Lower leg skin (tissue), 3 donors: ENCODE measurements at regions not wholly inside any gene's neighbourhood (a gene's known extent, or its start where the extent isn't known, plus 50 kb on each side); places are given as distances from the start of the nearest gene placed in this dataset.

Source experiments
- POLR2A ChIP-seq, 2 donors: fragments of 450-650 bp; IDR thresholded peaks; one replicate each; pipeline ENCODE4 v1.6.1; 2016 to 2017; ENCODE audit warnings: antibody characterized with exemption in 2 of 2, mild to moderate bottlenecking in 1 of 2, moderate library complexity in 1 of 2
- TF ChIP-seq, protein P1 (sequence below), 3 donors: fragments of 450-650 bp; IDR thresholded peaks; one replicate each; pipeline ENCODE4 v1.5.1; 2016; ENCODE audit warnings: antibody characterized with exemption in 3 of 3, mild to moderate bottlenecking in 3 of 3, moderate library complexity in 2 of 3

GRCh38 chr10:3439183-3439582 lies 266.6 kb upstream of the PITRM1 start:
- TF ChIP-seq, protein P1, sequence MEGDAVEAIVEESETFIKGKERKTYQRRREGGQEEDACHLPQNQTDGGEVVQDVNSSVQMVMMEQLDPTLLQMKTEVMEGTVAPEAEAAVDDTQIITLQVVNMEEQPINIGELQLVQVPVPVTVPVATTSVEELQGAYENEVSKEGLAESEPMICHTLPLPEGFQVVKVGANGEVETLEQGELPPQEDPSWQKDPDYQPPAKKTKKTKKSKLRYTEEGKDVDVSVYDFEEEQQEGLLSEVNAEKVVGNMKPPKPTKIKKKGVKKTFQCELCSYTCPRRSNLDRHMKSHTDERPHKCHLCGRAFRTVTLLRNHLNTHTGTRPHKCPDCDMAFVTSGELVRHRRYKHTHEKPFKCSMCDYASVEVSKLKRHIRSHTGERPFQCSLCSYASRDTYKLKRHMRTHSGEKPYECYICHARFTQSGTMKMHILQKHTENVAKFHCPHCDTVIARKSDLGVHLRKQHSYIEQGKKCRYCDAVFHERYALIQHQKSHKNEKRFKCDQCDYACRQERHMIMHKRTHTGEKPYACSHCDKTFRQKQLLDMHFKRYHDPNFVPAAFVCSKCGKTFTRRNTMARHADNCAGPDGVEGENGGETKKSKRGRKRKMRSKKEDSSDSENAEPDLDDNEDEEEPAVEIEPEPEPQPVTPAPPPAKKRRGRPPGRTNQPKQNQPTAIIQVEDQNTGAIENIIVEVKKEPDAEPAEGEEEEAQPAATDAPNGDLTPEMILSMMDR (IDR thresholded peaks at IDR 0.05): no peak
- no peak for TF ChIP-seq POLR2A (IDR thresholded peaks at IDR 0.05)
